ENCODE measurements at regions not wholly inside any gene's neighbourhood (a gene's known extent, or its start where the extent isn't known, plus 50 kb on each side); places are given as distances from the start of the nearest gene placed in this dataset.

DNA sequence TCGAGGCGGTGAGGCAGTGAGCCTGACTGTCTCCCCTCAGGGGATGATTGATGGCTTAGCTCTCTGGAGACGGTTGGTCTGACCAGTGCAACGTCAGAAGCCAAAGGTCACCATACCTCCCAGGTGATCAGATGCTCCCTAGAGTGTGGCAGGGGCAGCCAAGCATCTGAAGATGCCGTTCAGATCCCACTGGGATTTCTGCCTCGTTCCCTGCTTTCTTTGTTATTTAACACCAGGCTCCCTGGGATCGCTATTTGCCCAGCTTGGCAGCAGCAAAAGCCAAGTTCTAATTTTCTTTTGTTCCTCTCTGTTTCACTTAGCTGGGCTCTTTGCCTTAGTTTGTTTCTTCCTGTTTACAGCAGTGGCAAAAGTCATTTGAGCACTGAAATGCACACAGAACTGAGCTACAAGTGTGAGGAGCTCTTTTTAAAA, 53.5 kb upstream of the SVIL start:
- Mint-ChIP-seq H3K4me1 (peaks cover 43% of the 10 kb centered on the region), H3K27ac (no peak overlapping the region), H3K36me3 (no peaks in the 10 kb centered on the region), H3K9me3 (no peaks in the 10 kb centered on the region), H3K4me3 (no peak overlapping the region)
- DNase-seq (ENCODE audit: low spot score in 2 of 2) (no peak), ATAC-seq (no peak)

DNA sequence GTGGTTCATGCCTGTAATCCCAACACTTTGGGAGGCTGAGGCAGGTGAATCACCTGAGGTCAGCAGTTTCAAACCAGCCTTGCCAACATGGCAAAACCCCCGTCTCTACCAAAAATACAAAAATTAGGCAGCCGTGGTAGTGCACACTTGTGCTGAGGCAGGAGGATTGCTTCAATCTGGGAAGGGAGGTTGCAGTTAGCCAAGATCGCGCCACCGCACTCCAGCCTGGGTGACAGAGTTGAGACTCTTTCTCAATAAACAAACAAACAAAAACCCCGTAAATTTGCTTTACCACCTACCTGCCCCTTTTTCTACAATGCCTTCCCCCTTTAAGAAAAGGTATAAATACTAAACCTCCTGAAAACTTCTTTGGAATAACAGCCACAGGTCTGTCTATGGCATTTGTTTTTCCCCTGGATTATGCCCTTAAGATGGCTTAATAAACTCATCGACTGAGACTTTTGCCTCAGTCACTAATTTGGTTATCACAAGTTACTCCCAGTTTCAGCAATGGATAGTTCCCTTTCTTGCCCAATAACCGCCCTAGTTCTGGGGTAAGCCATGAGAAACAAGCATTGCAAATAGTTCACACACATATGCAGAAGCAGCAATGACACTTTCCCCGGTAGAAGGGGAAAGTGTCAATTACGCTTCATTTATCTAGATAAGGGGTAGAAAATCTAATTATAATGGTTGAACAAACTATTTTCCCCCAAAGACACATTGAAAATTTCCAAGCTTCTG, 52.8 kb upstream of the SVIL start:
- no peaks in the 10 kb centered on the region for H3K36me3 Mint-ChIP-seq
- DNase-seq (ENCODE audit: low spot score in 2 of 2) (no peak), ATAC-seq (no peak)
- no peak overlapping the region for H3K27ac Mint-ChIP-seq
- no peaks in the 10 kb centered on the region for H3K9me3 Mint-ChIP-seq
- peaks cover 49% of the 10 kb centered on the region for H3K4me1 Mint-ChIP-seq
- H3K4me3 Mint-ChIP-seq, result no peak overlapping the region

DNA sequence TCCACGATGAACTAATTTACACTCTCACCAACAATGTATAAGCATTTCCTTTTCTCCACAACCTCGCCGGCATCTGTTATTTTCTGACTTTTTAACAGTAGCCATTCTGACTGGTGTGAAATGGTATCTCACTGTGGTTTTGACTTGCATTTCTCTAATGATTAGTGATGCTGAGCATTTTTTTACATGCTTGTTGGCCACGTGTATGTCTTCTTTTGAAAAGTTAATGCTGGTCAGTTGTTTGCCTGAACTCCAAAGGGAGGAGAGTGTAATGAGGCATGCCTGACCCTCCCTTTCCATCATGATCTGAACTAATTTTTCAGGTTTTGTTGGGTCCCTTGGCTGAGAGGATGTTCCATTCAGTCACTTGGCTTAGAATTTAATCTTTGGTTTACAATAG, 50.7 kb upstream of the SVIL start:
- no peak for ATAC-seq

More for the DNA sequence above, 50.7 kb upstream of the SVIL start:
- peaks cover 3% of the 10 kb centered on the region for H3K9me3 Mint-ChIP-seq
- no peak overlapping the region for H3K27ac Mint-ChIP-seq
- no peaks in the 10 kb centered on the region for H3K36me3 Mint-ChIP-seq
- H3K4me3 Mint-ChIP-seq, result no peak overlapping the region
- DNase-seq (ENCODE audit: low spot score in 2 of 2), result no peak
- H3K4me1 Mint-ChIP-seq, result peaks cover 62% of the 10 kb centered on the region
